ENCODE measurements at regions not wholly inside any gene's neighbourhood (a gene's known extent, or its start where the extent isn't known, plus 50 kb on each side); places are given as distances from the start of the nearest gene placed in this dataset.

- no peaks in the 10 kb centered on the region for H3K4me1 Mint-ChIP-seq
- Histone ChIP-seq H3K4me3 (replicated peaks in 1 of 3; ENCODE audit: low read depth in 2 of 3, low read length in 3 of 3) (no peak overlapping the region), H3K9me3 (replicated peaks in 1 of 2; ENCODE audit: control insufficient read depth in 1 of 2, insufficient read depth in 1 of 2, low read length in 2 of 2) (no peaks in the 10 kb centered on the region), H3K9ac (ENCODE audit: insufficient read depth, low read length, poor library complexity, severe bottlenecking) (no peak overlapping the region), H2AFZ (ENCODE audit: insufficient read depth, low read depth, low read length, poor library complexity, severe bottlenecking) (no peak overlapping the region), H3K27ac (ENCODE audit: low read depth in 1 of 2, low read length in 2 of 2) (no peak overlapping the region), H3K79me2 (ENCODE audit: insufficient read depth, low read length) (no peaks in the 10 kb centered on the region), H3K27me3 (ENCODE audit: control insufficient read depth in 2 of 2, insufficient read depth in 2 of 2, low read length in 2 of 2) (no peaks in the 10 kb centered on the region), H3K4me1 (ENCODE audit: control insufficient read depth in 1 of 2, insufficient read depth in 2 of 2, low read length in 2 of 2) (no peaks in the 10 kb centered on the region), H4K20me1 (ENCODE audit: insufficient read depth, low read length) (no peaks in the 10 kb centered on the region), H3K4me2 (replicated peaks; ENCODE audit: extremely low read depth, low read length, poor library complexity, severe bottlenecking) (no peak overlapping the region), H3K36me3 (replicated peaks in 1 of 2; ENCODE audit: control insufficient read depth in 1 of 2, insufficient read depth in 2 of 2, low read length in 2 of 2) (no peaks in the 10 kb centered on the region)
- no peaks in the 10 kb centered on the region for H3K9me3 Mint-ChIP-seq
- H3K4me3 Mint-ChIP-seq = no peak overlapping the region
- no peak for TF ChIP-seq CTCF (IDR thresholded peaks at IDR 0.05)
- H3K27me3 Mint-ChIP-seq (ENCODE audit: low read depth in 3 of 3) = no peaks in the 10 kb centered on the region
- WGBS (ENCODE audit: insufficient coverage) = 83% methylated on average over 1 of the region's 2 CpGs
- intact Hi-C loops (cut with micrococcal nuclease) = no loop called here
- H3K36me3 Mint-ChIP-seq = no peaks in the 10 kb centered on the region
- no peak for DNase-seq
- no peak overlapping the region for H3K27ac Mint-ChIP-seq
Observed at GRCh38 chr3:189567322-189567721, 63.9 kb upstream of the TP63 start.

GRCh38 chr3:189567766-189568420, 63.3 kb upstream of the TP63 start:
- no CpG with 5 or more reads among the region's 3 CpGs for WGBS (ENCODE audit: insufficient coverage)
- no peak overlapping the region for H3K4me2 ChIP-seq (replicated peaks; ENCODE audit: extremely low read depth, low read length, poor library complexity, severe bottlenecking)
- no peaks in the 10 kb centered on the region for H3K4me1 Mint-ChIP-seq
- H3K4me1 ChIP-seq (ENCODE audit: control insufficient read depth in 1 of 2, insufficient read depth in 2 of 2, low read length in 2 of 2) = no peaks in the 10 kb centered on the region
- TF ChIP-seq CTCF (IDR thresholded peaks at IDR 0.05) = no peak
- DNase-seq = no peak
- no peak overlapping the region for H3K9ac ChIP-seq (ENCODE audit: insufficient read depth, low read length, poor library complexity, severe bottlenecking)
- H3K4me3 ChIP-seq (replicated peaks in 1 of 3; ENCODE audit: low read depth in 2 of 3, low read length in 3 of 3) = no peak overlapping the region
- H3K27ac Mint-ChIP-seq = no peak overlapping the region
- H3K36me3 ChIP-seq (replicated peaks in 1 of 2; ENCODE audit: control insufficient read depth in 1 of 2, insufficient read depth in 2 of 2, low read length in 2 of 2) = no peaks in the 10 kb centered on the region
- no peaks in the 10 kb centered on the region for H3K9me3 Mint-ChIP-seq
- H2AFZ ChIP-seq (ENCODE audit: insufficient read depth, low read depth, low read length, poor library complexity, severe bottlenecking) = no peak overlapping the region
- no peaks in the 10 kb centered on the region for H3K9me3 ChIP-seq (replicated peaks in 1 of 2; ENCODE audit: control insufficient read depth in 1 of 2, insufficient read depth in 1 of 2, low read length in 2 of 2)
- no peaks in the 10 kb centered on the region for H3K36me3 Mint-ChIP-seq
- intact Hi-C loops (cut with micrococcal nuclease) = no loop called here
- H3K27me3 ChIP-seq (ENCODE audit: control insufficient read depth in 2 of 2, insufficient read depth in 2 of 2, low read length in 2 of 2) = no peaks in the 10 kb centered on the region
- H3K79me2 ChIP-seq (ENCODE audit: insufficient read depth, low read length) = no peaks in the 10 kb centered on the region
- H3K27ac ChIP-seq (ENCODE audit: low read depth in 1 of 2, low read length in 2 of 2) = no peak overlapping the region
- H3K4me3 Mint-ChIP-seq = no peak overlapping the region
- H3K27me3 Mint-ChIP-seq (ENCODE audit: low read depth in 3 of 3) = no peaks in the 10 kb centered on the region
- H4K20me1 ChIP-seq (ENCODE audit: insufficient read depth, low read length) = no peaks in the 10 kb centered on the region
